ENCODE measurements at regions not wholly inside any gene's neighbourhood (a gene's known extent, or its start where the extent isn't known, plus 50 kb on each side); places are given as distances from the start of the nearest gene placed in this dataset.

DNA sequence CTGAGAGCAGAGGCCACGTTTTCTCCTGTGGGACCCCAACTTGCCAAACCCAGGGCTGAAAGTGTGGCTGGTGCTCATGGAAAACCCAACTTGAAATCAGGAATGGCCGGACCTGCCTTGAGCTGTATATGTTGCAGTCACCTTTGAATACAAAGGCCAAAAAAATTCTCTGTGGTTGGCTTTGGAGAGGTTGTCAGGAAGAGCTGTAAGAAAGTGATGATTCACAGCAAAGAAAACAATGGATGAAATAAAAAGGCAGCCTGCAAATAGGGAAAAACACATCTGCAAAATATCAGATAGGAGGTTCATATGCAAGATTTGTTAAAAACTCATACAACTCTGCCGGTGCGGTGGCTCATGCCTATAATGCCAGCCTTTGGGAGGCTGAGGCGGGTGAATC, 715.8 kb downstream of the UQCRFS1 start:
- ChIA-PET CTCF (interaction anchor here (1.1 kb wide), 1 partner anchor 137 kb away, joined by 8 read pairs; no protein-coding TSS in a partner anchor), POLR2A (no interaction called here)
- no peak overlapping the region for H3K27ac ChIP-seq (ENCODE audit: extremely low read depth, low read depth, low read length)

DNA sequence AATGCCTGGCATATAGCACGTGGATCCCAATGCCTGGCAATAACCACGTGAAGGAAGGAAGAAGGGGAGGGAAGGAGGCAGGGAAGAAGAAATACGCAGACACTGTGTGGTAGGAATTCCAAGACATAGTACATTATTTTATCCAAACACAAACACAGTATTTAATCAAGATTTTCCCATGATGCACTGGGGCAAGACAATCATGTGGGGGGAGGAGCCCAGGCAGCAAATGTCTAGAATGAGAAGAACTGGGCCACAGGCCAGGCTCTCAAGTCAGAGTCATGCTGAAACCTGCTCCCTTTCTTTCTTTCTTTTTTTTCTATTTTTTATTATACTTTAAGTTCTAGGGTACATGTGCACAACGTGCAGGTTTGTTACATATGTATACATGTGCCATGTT, 717.9 kb downstream of the UQCRFS1 start:
- no peak overlapping the region for H3K4me3 ChIP-seq (ENCODE audit: low read depth, low read length)
- H3K27ac ChIP-seq (ENCODE audit: extremely low read depth, low read depth, low read length), result no peak overlapping the region
- CTCF ChIA-PET, result no interaction called here
- H3K36me3 ChIP-seq (ENCODE audit: control insufficient read depth in 2 of 2, insufficient read depth in 1 of 2, low read length in 2 of 2), result peaks cover 0 to 4% of the 10 kb centered on the region in 2 experiments; a peak in 2 of 3 replicates
- POLR2A ChIA-PET, result no interaction called here
- peaks cover 7% of the 10 kb centered on the region; the same call in 1 of the 2 replicates for H3K4me1 ChIP-seq (ENCODE audit: control insufficient read depth, insufficient read depth, low read length)
- no peak for TF ChIP-seq ZNF48 (tag by site-specific recombination; IDR thresholded peaks at IDR 0.05)
- TF ChIP-seq ZNF133 (tag by site-specific recombination; IDR thresholded peaks at IDR 0.05), result no peak
- no peak for TF ChIP-seq ZNF24 (tag by site-specific recombination; IDR thresholded peaks at IDR 0.05)
- no peak for TF ChIP-seq ZNF830 (tag by site-specific recombination; IDR thresholded peaks at IDR 0.05; ENCODE audit: low read depth)
- TF ChIP-seq ZNF341 (tag by site-specific recombination; IDR thresholded peaks at IDR 0.05; ENCODE audit: low read depth), result no peak
- no peak for TF ChIP-seq ZNF121 (tag by site-specific recombination; IDR thresholded peaks at IDR 0.05)
- TF ChIP-seq ZNF837 (tag by site-specific recombination; IDR thresholded peaks at IDR 0.05), result no peak
- TF ChIP-seq, protein P1, sequence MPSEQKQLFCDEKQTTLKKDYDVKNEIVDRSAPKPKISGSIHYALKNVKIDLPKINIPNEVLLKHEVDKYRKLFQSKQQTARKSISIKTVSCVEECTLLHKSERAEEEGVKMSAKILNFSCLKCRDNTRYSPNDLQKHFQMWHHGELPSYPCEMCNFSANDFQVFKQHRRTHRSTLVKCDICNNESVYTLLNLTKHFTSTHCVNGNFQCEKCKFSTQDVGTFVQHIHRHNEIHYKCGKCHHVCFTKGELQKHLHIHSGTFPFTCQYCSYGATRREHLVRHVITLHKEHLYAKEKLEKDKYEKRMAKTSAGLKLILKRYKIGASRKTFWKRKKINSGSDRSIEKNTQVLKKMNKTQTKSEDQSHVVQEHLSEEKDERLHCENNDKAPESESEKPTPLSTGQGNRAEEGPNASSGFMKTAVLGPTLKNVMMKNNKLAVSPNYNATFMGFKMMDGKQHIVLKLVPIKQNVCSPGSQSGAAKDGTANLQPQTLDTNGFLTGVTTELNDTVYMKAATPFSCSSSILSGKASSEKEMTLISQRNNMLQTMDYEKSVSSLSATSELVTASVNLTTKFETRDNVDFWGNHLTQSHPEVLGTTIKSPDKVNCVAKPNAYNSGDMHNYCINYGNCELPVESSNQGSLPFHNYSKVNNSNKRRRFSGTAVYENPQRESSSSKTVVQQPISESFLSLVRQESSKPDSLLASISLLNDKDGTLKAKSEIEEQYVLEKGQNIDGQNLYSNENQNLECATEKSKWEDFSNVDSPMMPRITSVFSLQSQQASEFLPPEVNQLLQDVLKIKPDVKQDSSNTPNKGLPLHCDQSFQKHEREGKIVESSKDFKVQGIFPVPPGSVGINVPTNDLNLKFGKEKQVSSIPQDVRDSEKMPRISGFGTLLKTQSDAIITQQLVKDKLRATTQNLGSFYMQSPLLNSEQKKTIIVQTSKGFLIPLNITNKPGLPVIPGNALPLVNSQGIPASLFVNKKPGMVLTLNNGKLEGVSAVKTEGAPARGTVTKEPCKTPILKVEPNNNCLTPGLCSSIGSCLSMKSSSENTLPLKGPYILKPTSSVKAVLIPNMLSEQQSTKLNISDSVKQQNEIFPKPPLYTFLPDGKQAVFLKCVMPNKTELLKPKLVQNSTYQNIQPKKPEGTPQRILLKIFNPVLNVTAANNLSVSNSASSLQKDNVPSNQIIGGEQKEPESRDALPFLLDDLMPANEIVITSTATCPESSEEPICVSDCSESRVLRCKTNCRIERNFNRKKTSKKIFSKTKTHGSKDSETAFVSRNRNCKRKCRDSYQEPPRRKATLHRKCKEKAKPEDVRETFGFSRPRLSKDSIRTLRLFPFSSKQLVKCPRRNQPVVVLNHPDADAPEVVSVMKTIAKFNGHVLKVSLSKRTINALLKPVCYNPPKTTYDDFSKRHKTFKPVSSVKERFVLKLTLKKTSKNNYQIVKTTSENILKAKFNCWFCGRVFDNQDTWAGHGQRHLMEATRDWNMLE (tag by site-specific recombination; conservative IDR thresholded peaks at IDR 0.05; ENCODE audit: low read depth), result no peak
- TF ChIP-seq ZBTB20 (tag by site-specific recombination; IDR thresholded peaks at IDR 0.05), result no peak
- TF ChIP-seq ZNF707 (tag by site-specific recombination; IDR thresholded peaks at IDR 0.05), result no peak
- no peak for TF ChIP-seq KLF7 (tag by site-specific recombination; IDR thresholded peaks at IDR 0.05; ENCODE audit: borderline replicate concordance)
- TF ChIP-seq HOXD13 (CRISPR knock-in tag; IDR thresholded peaks at IDR 0.05; ENCODE audit: borderline replicate concordance), result no peak
- TF ChIP-seq, protein P2, sequence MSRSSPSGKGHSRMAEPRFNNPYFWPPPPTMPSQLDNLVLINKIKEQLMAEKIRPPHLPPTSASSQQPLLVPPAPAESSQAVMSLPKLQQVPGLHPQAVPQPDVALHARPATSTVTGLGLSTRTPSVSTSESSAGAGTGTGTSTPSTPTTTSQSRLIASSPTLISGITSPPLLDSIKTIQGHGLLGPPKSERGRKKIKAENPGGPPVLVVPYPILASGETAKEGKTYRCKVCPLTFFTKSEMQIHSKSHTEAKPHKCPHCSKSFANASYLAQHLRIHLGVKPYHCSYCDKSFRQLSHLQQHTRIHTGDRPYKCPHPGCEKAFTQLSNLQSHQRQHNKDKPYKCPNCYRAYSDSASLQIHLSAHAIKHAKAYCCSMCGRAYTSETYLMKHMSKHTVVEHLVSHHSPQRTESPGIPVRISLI (tag by site-specific recombination; IDR thresholded peaks at IDR 0.05), result no peak
- TF ChIP-seq AEBP2 (tag by site-specific recombination; IDR thresholded peaks at IDR 0.05; ENCODE audit: borderline replicate concordance), result no peak
- TF ChIP-seq ZNF664 (tag by site-specific recombination; IDR thresholded peaks at IDR 0.05), result no peak
- no peak for TF ChIP-seq ZNF19 (tag by site-specific recombination; IDR thresholded peaks at IDR 0.05; ENCODE audit: low read depth)
- TF ChIP-seq ZIC2 (tag by site-specific recombination; IDR thresholded peaks at IDR 0.05), result no peak
- TF ChIP-seq ZNF214 (tag by site-specific recombination; IDR thresholded peaks at IDR 0.05; ENCODE audit: borderline replicate concordance), result no peak
- TF ChIP-seq, protein P3, sequence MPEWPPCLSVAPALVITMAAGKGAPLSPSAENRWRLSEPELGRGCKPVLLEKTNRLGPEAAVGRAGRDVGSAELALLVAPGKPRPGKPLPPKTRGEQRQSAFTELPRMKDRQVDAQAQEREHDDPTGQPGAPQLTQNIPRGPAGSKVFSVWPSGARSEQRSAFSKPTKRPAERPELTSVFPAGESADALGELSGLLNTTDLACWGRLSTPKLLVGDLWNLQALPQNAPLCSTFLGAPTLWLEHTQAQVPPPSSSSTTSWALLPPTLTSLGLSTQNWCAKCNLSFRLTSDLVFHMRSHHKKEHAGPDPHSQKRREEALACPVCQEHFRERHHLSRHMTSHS (tag by site-specific recombination; IDR thresholded peaks at IDR 0.05), result no peak
- no peaks in the 10 kb centered on the region for H3K9me3 ChIP-seq (ENCODE audit: control insufficient read depth, insufficient read depth, low read depth, low read length)

More for the DNA sequence above, 715.8 kb downstream of the UQCRFS1 start:
- H3K9me3 ChIP-seq (ENCODE audit: control insufficient read depth, insufficient read depth, low read depth, low read length), result no peaks in the 10 kb centered on the region
- TF ChIP-seq, protein P4, sequence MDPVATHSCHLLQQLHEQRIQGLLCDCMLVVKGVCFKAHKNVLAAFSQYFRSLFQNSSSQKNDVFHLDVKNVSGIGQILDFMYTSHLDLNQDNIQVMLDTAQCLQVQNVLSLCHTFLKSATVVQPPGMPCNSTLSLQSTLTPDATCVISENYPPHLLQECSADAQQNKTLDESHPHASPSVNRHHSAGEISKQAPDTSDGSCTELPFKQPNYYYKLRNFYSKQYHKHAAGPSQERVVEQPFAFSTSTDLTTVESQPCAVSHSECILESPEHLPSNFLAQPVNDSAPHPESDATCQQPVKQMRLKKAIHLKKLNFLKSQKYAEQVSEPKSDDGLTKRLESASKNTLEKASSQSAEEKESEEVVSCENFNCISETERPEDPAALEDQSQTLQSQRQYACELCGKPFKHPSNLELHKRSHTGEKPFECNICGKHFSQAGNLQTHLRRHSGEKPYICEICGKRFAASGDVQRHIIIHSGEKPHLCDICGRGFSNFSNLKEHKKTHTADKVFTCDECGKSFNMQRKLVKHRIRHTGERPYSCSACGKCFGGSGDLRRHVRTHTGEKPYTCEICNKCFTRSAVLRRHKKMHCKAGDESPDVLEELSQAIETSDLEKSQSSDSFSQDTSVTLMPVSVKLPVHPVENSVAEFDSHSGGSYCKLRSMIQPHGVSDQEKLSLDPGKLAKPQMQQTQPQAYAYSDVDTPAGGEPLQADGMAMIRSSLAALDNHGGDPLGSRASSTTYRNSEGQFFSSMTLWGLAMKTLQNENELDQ (tag by site-specific recombination; IDR thresholded peaks at IDR 0.05; ENCODE audit: low read depth), result no peak
- peaks cover 0 to 4% of the 10 kb centered on the region in 2 experiments; a peak in 2 of 3 replicates for H3K36me3 ChIP-seq (ENCODE audit: control insufficient read depth in 2 of 2, insufficient read depth in 1 of 2, low read length in 2 of 2)
- peaks cover 7% of the 10 kb centered on the region; the same call in 1 of the 2 replicates for H3K4me1 ChIP-seq (ENCODE audit: control insufficient read depth, insufficient read depth, low read length)
- no peak overlapping the region for H3K4me3 ChIP-seq (ENCODE audit: low read depth, low read length)
